BE2C (cell line): ENCODE measurements at regions not wholly inside any gene's neighbourhood (a gene's known extent, or its start where the extent isn't known, plus 50 kb on each side); places are given as distances from the start of the nearest gene placed in this dataset.

Experiments
- DNase-seq: peaks from one replicate; pipeline ENCODE4 v3.0.0-alpha.2; 2020
- H3K27me3 ChIP-seq: fragments of 250-450 bp; sonication (Bioruptor Pico); 2 replicates; pipeline ENCODE4 v1.5.1; 2020; ENCODE audit warnings: mild to moderate bottlenecking
- H3K36me3 ChIP-seq: fragments of 250-450 bp; sonication (Bioruptor Pico); 2 replicates; pipeline ENCODE4 v1.5.1; 2020; ENCODE audit warnings: mild to moderate bottlenecking
- H3K4me1 ChIP-seq: fragments of 250-450 bp; sonication (Bioruptor Pico); 2 replicates; pipeline ENCODE4 v1.5.1; 2020
- H3K4me3 ChIP-seq: 2 replicates; pipeline ENCODE4 v1.5.1; 2011; ENCODE audit warnings: low read depth, low read length
- H3K9me3 ChIP-seq: fragments of 250-450 bp; sonication (Bioruptor Pico); 2 replicates; pipeline ENCODE4 v1.5.1; 2020
- TF ChIP-seq, protein P1 (sequence below): IDR thresholded peaks from 2 replicates; pipeline ENCODE4 v1.5.1; 2012; ENCODE audit warnings: mild to moderate bottlenecking, low read depth, low read length

DNA sequence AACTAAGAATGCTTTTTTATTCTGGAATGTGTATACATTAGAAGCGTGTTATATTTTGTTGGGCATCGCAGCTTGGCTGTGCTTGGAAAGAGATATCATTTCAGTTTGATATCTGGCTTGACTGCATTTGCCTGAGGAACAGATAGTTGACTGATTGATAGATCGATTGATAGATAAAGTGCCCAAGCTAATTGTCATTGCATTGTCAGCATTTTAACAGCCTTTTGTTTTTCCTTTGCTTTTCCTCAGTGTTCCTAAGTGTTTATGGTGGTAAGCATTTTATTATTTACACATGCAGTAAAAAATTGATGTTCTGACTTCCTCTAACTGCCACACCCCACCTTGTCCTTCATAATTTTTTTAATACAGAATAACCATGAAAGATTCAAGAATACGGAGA, 180.9 kb upstream of the GRIK2 start:
- Histone ChIP-seq H3K9me3 (no peaks in the 10 kb centered on the region), H3K36me3 (no peaks in the 10 kb centered on the region)
- TF ChIP-seq, protein P1, sequence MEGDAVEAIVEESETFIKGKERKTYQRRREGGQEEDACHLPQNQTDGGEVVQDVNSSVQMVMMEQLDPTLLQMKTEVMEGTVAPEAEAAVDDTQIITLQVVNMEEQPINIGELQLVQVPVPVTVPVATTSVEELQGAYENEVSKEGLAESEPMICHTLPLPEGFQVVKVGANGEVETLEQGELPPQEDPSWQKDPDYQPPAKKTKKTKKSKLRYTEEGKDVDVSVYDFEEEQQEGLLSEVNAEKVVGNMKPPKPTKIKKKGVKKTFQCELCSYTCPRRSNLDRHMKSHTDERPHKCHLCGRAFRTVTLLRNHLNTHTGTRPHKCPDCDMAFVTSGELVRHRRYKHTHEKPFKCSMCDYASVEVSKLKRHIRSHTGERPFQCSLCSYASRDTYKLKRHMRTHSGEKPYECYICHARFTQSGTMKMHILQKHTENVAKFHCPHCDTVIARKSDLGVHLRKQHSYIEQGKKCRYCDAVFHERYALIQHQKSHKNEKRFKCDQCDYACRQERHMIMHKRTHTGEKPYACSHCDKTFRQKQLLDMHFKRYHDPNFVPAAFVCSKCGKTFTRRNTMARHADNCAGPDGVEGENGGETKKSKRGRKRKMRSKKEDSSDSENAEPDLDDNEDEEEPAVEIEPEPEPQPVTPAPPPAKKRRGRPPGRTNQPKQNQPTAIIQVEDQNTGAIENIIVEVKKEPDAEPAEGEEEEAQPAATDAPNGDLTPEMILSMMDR: no peak

DNA sequence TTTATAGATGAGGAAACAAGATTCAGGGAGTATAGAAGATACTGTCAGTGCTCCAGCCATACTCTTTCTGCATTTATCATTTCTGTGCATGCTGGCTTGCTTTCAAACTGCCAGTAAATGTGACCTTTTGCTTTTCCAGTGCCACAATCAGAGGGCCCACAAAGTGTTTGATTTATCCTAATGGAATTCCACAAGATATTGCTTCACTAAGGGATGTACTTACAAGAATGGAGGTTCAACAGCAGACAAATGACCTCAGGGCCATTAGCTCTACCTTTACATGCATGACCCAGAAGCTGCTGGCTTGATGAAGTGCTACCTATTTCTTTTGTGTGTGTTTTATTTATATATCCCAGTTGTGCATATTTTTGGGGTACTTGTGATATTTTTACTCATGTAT, 171.5 kb upstream of the GRIK2 start:
- TF ChIP-seq, protein P1: no peak

More for the DNA sequence above, 180.9 kb upstream of the GRIK2 start:
- Histone ChIP-seq H3K27me3 (no peaks in the 10 kb centered on the region), H3K4me3 (no peak overlapping the region), H3K4me1 (no peaks in the 10 kb centered on the region)
- no peak for DNase-seq

DNA sequence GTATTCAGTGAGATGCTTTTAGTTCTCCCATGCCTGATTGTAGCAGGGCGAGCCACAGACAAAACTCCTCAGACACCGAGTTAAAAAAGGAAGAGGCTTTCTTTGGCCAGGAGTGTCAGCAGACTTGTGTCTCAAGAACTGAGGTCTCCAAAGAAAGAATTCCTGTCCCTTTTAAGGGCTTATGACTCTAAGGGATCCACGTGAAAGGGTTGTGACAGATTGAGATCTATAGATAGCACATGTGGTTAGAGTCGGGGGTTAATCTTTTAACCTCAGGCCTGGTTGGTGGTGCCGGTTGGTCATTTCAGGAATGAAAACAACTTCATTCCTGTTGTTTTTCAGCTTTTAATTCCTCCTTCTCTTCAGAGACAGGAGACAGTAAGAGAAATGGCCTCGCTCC, 168.8 kb upstream of the GRIK2 start:
- Histone ChIP-seq H3K4me3 (no peak overlapping the region), H3K4me1 (no peaks in the 10 kb centered on the region), H3K36me3 (no peaks in the 10 kb centered on the region), H3K9me3 (no peaks in the 10 kb centered on the region), H3K27me3 (no peaks in the 10 kb centered on the region; the same call in 1 of the 2 replicates)
- DNase-seq: no peak
- TF ChIP-seq, protein P1: no peak

More for the DNA sequence above, 171.5 kb upstream of the GRIK2 start:
- H3K4me3 ChIP-seq: no peak overlapping the region
- H3K36me3 ChIP-seq: no peaks in the 10 kb centered on the region
- no peaks in the 10 kb centered on the region for H3K9me3 ChIP-seq
- no peaks in the 10 kb centered on the region for H3K4me1 ChIP-seq
- no peak for DNase-seq
- no peaks in the 10 kb centered on the region; the same call in 1 of the 2 replicates for H3K27me3 ChIP-seq

DNA sequence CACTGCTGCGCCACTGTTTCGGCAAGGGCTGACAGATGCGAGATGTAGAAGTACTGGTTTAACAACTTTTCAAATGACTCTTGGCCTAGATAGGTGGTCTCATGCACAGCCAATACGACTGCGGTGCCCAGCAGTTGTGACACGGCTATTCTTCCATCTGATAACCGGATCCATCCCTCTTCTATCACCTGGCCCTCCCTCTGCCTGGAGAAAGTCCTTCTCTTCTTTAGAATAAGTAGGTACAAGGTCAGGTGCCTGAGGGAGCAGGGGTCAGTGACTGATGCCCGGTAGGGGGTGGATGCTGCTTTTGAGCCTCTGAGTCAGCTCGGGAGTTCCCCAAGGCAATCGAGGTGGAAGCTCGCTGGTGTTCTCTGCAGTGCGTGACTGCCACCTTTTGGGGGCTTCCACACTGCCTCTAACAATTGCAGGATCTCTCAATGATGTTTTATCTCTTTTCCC, 166.8 kb upstream of the GRIK2 start:
- Histone ChIP-seq H3K27me3 (no peaks in the 10 kb centered on the region), H3K4me3 (no peak overlapping the region), H3K9me3 (no peaks in the 10 kb centered on the region), H3K4me1 (no peaks in the 10 kb centered on the region), H3K36me3 (no peaks in the 10 kb centered on the region)
- TF ChIP-seq, protein P1: peak; percentile 68
- peak; percentile 61 for DNase-seq

DNA sequence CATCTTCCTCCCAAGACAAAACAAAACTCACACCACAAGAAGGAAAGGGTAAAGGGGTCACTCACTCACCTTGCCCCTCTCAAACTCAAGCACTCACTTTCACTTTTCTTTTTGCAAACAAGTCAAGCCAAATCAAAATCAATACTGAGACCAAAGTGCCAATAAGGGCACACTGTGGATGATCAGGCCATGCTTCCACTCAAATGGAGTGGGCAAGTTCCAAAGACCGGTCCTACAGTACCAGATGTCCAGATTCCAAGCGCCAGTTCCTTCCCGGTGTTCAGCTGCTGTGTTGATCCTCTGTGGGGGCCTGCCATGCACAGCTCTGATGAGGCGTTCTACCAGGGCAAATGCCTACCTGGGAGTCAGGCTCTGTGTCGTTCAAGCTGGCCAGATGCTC, 162.6 kb upstream of the GRIK2 start:
- Histone ChIP-seq H3K9me3 (no peaks in the 10 kb centered on the region), H3K27me3 (no peaks in the 10 kb centered on the region), H3K4me1 (no peaks in the 10 kb centered on the region), H3K4me3 (no peak overlapping the region), H3K36me3 (no peaks in the 10 kb centered on the region)
- TF ChIP-seq, protein P1: no peak
- no peak for DNase-seq

DNA sequence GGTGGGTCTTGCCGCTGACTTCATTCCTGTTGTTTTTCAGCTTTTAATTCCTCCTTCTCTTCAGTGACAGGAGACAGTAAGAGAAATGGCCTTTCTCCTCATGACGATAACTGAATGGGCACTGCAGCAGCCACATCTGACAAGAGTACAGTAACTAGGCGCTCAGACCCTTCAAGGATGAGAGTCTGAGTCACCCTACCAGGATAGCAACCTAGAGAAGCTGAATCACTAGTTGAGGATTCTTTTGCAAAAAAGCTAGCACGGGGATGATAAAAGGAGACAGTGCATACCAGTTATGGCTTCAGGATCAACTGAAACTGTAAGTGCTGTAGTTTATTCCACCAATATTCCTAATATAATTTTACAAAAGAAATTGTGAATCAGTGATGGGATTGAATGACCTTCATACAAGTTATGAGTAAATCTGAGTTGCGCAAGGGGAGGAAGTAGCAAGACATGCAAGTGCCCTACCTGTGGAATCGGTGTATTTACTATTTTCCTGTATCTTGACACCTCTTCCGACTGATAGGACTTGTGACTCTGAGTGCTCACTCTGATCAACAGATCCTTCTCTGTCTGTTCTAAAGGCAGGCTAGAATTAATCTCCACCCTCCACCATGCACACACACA, 161.8 kb upstream of the GRIK2 start:
- DNase-seq: no peak
- TF ChIP-seq, protein P1: no peak

More for the DNA sequence above, 161.8 kb upstream of the GRIK2 start:
- no peaks in the 10 kb centered on the region for H3K27me3 ChIP-seq
- no peaks in the 10 kb centered on the region for H3K9me3 ChIP-seq
- H3K4me3 ChIP-seq: no peak overlapping the region
- H3K4me1 ChIP-seq: no peaks in the 10 kb centered on the region
- H3K36me3 ChIP-seq: no peaks in the 10 kb centered on the region
